ENCODE measurements at regions not wholly inside any gene's neighbourhood (a gene's known extent, or its start where the extent isn't known, plus 50 kb on each side); places are given as distances from the start of the nearest gene placed in this dataset.

DNA sequence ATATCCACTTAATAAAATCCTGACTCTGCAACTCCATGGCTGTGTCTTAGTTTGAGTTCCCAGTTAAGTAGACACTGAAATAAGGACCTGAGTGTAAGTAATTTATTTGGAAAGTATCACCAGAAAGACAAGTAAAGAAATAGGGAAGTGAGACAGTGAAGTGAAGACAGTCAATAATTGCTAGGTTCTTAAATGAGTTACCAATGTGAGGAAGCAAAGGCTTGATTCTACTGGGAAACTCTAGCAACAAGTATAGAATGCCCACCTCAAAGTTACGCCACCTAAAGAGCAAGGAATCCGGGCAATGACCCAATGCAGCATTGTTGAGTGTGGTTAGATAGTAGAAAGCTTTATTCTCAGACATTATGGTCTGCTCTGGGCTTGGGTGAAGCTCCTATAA lies 383.9 kb downstream of the TLR4 start:
- no peak for DNase-seq

DNA sequence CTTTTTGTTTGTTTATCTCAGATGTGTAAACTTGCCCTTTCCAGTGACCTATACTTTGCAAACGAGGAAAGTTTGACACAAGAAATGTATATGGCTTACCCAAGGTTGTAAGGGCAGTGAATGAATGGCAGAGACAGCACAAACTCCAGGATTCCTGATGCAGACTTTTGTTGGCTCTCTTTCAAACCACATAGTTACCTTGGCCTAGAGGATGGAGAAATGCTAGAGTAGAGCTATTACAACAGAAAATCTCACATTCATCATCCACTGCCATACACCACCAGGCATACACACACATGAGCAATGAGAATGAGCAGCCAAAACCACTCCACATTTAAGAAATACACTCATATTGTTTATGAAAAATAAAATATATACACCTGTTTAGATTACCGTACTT lies 387.0 kb downstream of the TLR4 start:
- DNase-seq, result no peak

DNA sequence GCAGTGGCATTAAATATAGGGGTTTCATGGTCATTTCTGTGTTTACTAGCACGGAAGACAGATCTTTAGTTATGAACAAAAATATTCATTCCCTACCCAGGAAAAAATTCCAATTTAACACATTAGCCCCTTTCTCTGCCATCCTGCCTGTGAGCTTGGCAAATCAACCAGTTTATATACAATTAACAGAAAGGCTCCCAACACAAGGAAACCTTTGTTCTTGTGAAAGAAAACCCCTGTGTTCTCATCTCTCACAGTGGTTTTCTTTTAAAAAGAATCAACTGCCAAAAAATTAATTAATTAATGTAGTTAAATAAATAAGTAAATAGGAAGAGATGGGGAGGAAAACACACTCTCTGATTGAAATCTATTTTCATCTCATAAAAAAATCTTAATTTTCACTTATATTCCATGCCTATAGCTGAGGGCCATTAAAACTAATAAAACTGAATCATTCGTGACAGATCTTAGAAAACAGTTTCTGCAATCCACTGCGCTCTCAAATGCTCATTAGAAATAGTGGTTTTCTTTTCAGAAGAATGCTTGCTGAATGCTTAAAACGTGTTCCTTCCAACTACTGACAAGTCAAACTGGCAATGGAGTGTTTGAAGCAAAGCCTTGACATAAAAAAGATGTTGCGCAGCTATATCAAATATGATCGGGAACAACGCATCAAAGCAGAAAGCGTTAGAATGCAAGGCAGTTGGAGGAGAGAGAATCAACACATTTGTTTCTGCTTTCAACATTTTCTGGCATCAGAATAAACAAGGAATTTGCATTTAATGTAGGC lies 387.7 kb downstream of the TLR4 start:
- no peak for DNase-seq

DNA sequence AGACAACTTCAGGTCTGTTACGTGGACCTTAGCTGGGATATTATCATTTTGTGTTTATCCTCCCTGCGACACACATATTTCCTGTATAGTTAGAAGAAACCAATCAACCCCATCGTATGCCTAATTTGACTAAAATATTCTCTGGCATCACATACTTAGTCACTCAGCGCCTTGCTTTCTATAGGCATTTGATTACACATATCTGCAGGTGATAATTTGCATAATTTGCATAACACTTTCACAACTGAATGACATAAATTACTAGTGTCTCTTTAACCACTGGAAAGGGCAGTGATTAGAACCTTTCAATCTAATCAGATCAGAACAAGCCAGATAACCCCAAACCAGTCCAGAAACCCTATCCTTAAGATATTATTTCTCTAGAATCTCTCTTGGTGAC lies 390.2 kb downstream of the TLR4 start:
- no peak for DNase-seq

- DNase-seq, result no peak
Measured at GRCh38 chr9:118100529-118101419, 396.6 kb downstream of the TLR4 start.

DNA sequence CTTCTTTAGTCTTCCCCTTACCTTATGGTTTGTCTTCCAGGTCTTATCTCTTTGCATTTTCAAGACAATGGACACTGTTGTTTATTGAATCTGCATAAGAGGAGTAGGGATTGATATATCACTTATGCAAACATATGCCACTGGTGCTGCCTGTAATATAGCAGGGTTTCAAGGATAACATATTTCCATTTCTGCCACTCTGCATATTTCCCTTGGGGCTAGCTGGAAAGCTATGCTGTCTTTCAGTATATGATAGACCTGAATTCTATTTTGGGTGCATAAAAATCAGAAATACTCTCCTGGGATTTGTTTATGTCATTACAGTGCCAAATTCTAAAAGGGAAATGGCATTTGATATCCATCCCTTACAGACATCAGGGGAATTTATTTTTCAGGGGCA lies 400.2 kb downstream of the TLR4 start:
- no peak for DNase-seq

GRCh38 chr9:118108971-118109370 lies 404.8 kb downstream of the TLR4 start:
- no peak for DNase-seq

DNA sequence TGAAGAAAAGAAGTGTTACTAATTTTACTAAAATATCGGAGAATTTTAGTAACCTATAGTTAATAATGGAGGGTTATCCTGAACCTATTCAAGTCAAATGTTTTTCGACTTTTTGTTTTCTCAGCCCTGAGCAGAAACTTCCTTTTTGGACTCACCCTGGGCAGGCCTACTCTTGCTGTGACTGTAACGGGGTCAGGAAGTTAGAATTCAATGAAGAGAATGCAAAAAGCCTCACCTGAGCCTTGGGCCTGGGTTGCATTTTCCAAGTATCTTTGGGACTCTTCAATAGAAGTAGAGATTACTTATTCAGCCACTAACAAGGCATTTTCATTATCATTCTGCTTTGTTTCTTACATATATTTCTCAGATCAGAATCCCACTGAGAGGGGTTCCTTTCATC lies 405.3 kb downstream of the TLR4 start:
- no peak for DNase-seq

DNA sequence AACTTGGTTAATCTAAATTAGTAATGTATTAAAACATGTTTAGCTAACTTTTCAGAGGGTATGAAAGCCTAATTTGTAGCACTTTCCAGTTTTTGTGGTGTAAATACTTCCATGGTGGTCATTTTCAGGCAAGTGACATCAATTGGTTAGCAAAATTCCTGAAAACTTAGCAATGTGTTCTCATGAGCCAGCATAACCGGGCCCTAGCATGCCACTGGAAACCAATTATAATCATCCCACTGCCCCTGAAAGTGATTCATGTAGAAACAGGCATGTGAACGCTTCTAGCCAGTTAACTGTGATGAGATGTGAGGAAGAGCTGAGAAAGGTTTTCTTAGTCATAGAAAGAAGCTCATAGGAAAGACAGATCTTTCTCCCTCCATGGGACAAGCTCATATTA lies 417.2 kb downstream of the TLR4 start:
- DNase-seq, result no peak

GRCh38 chr9:118128313-118128712 lies 424.1 kb downstream of the TLR4 start:
- no peak for DNase-seq

DNA sequence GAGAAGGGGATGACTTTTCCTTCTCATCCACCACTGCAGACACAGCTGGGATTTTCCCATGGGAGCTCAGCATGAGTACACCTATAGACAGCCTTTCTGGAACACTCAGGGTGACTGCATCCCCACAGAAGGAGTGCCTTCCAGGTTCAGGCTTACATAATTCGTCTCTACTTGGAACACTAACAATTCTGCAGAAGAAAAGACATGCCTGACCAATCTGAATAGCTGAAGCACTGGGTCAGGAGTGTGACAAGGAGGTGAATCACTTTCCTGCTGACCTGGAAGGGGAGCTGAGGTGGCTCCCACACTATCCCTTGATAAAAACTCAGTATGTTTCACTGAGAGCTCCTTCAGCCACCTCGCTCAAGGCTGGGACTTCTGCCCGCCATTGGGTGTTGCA lies 425.3 kb downstream of the TLR4 start:
- DNase-seq, result no peak

- DNase-seq, result no peak
Measured at GRCh38 chr9:118148990-118149389, 444.8 kb downstream of the TLR4 start.

DNA sequence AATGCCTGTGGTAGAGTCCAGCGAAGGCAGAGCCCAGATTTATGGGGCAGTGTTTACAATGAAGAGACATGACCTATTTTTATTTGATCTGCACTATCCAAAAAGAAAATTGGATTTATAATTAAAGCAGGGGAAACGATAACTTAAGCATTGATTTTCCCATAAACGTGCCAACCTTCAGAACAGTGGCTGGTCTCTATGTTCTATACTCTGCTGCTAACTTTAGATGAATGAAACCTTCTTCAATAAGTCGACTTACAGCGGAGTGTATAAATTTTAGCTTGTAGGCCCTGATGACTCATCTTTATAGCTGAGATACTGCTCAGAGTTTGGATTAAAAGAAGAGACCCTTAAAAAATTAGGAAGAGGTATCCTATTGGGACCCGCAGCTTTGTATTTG lies 452.6 kb downstream of the TLR4 start:
- DNase-seq, result no peak

- DNase-seq, result no peak
Measured at GRCh38 chr9:118162716-118163115, 458.5 kb downstream of the TLR4 start.

- DNase-seq, result no peak
Measured at GRCh38 chr9:118163751-118164150, 459.5 kb downstream of the TLR4 start.

- DNase-seq, result no peak
Measured at GRCh38 chr9:118165451-118165850, 461.2 kb downstream of the TLR4 start.

DNA sequence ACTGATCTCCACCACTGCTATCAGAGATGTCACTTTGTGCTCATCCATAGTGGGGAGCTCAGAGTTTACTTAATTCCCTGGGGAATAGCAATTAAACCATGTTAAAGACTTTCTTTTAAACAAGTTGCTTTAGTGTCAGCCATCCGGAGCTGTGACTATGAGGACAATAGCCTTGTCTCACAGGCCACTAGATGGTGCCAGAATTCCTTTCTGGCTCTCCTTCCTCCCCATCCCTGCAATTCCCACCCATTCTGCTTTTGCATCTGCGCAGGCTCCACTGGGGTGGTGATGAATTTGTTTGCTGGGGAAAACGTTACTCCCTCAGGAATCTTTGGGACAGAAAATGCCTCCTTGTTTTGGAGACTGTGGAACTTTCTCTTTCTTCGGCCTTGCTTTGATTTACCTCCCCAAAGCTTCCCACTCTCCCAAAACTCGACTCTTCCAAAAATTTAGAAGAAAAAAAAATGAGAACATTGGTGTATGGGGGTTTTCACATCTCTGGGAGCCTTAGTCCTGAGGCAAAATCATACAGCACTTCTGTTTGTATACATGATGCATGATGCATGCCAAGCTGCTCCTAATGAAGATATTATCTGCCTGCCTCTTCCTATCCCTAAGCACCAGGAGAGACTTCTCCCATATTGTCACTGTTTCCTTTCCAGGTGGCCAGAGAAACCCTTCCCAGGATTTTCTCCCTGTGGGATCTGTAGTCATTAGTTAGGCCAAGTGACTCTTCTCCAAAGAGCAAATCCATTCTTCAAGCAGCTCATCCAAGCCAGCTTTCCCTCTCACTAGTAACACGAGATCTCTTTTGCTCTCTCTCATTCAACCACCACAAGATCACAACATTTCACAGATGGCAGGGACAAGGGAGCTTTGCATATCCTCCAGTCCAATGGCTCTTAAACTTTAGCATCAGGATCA lies 466.1 kb downstream of the TLR4 start:
- DNase-seq, result peak; percentile 7

- DNase-seq, result no peak
Measured at GRCh38 chr9:118177241-118177640, 473.0 kb downstream of the TLR4 start.

GRCh38 chr9:118183576-118183975 lies 479.4 kb downstream of the TLR4 start:
- no peak for DNase-seq

DNA sequence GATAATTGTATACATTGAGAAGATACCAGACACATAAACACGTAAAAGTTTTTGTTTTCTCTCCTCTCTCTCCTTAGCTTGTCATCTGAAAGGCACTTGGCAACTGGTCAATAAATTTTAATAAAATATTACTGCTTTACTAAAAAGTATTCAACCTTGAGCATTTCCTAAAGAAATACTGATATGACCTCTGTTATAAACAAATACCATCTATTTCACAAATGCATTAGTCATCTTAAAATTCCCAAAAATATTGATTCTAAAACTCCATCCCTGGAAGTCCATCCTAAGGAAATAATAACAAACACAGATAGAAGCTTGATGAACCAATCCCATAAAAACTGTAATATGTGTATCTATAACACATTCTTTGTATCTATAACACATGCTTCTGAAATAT lies 483.2 kb downstream of the TLR4 start:
- no peak for DNase-seq

DNA sequence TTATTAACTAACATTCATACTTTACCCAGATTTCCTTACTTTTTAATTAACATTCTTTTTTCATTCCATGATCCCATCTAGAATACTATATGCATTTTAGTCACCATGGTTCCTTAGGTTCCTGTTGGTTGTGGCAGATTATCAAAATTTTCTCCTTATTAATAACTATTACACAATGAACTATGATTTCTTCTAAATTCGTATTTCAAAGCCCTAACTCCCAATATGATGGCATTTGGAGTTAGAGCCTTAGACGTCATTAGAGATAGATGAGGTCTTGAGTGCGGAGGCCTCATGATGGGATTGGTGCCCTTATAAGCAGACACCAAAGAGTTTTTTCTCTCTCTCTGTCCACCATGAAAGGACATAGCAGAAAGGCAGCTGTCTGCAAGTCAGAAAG lies 485.4 kb downstream of the TLR4 start:
- no peak for DNase-seq

GRCh38 chr9:118192807-118193206 lies 488.6 kb downstream of the TLR4 start:
- no peak for DNase-seq

DNA sequence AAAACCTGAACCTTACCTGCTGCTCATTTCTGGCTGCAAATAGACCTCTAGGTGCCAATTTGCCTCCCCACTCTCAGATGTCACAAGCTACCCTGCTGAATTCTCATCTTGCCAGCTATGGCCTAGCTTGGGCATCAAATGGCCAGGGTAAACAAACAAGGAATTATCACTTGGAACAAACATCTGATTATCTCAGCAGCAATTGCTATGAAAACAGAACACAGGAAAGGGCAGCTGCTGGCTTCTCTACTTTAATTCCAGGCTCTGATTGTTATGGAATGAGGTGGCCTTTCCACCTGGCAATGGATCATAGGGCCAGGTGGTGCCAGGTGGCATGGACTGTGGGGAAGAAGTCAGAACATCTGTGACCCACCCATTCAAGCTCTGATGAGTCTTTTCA lies 505.1 kb downstream of the TLR4 start:
- no peak for DNase-seq

Measured in HCEC 1CT (cell line).